Keratinocyte (primary cell): ENCODE measurements at regions not wholly inside any gene's neighbourhood (a gene's known extent, or its start where the extent isn't known, plus 50 kb on each side); places are given as distances from the start of the nearest gene placed in this dataset.

ENCODE experiments used
- DNase-seq: peaks from one replicate; pipeline ENCODE4 v3.0.0-alpha.2; 2011; ENCODE audit warnings: low read depth, missing footprints, low spot score
- FAIRE-seq: peaks from 2 replicates; lab custom pipeline; 2011; peaks lifted over from hg19 to GRCh38; lab: Jason Lieb, UNC
- H2AFZ ChIP-seq: 2 replicates; pipeline ENCODE4 v1.6.0; 2012; ENCODE audit warnings: low read length, control low read depth, inconsistent platforms; ENCODE audit not compliant: control insufficient read depth
- H3K27ac ChIP-seq: 2 replicates; pipeline ENCODE4 v1.5.1; 2011; ENCODE audit warnings: low read length; ENCODE audit not compliant: control insufficient read depth, insufficient read depth
- H3K27me3 ChIP-seq: 3 replicates; pipeline ENCODE4 v1.6.0; 2011; ENCODE audit warnings: low read length; ENCODE audit not compliant: control insufficient read depth, insufficient read depth; ENCODE audit errors: extremely low read depth
- H3K36me3 ChIP-seq, 2 experiments: 2 replicates in 1 of 2; 3 replicates in 1 of 2; pipeline ENCODE4 v1.5.1; 2011; ENCODE audit warnings: low read length in 2 of 2, mild to moderate bottlenecking in 1 of 2; ENCODE audit not compliant: control insufficient read depth in 2 of 2, insufficient read depth in 2 of 2; ENCODE audit errors: extremely low read depth in 1 of 2
- H3K4me1 ChIP-seq: 3 replicates; pipeline ENCODE4 v1.5.1; 2011; ENCODE audit warnings: low read length; ENCODE audit not compliant: control insufficient read depth, insufficient read depth; ENCODE audit errors: extremely low read depth
- H3K4me2 ChIP-seq: 3 replicates; pipeline ENCODE4 v1.6.0; 2011; ENCODE audit warnings: low read depth, low read length; ENCODE audit not compliant: control insufficient read depth, insufficient read depth; ENCODE audit errors: extremely low read depth
- H3K4me3 ChIP-seq, 3 experiments: fragments of 200-600 bp in 1 of 3; sonication (generic) in 1 of 3; 2 replicates in 2 of 3; 3 replicates in 1 of 3; pipeline ENCODE4 v1.5.1; 2011 to 2016; ENCODE audit warnings: low read length in 3 of 3, mild to moderate bottlenecking in 3 of 3, control low read depth in 2 of 3, inconsistent platforms in 1 of 3, low read depth in 1 of 3, mixed read lengths in 1 of 3, mixed run types in 1 of 3, moderate library complexity in 1 of 3; ENCODE audit not compliant: control insufficient read depth in 2 of 3, insufficient read depth in 2 of 3; ENCODE audit errors: extremely low read depth in 1 of 3
- H3K79me2 ChIP-seq: 2 replicates; pipeline ENCODE4 v1.6.0; 2012; ENCODE audit warnings: low read length; ENCODE audit not compliant: control insufficient read depth, insufficient read depth
- H3K9ac ChIP-seq: 3 replicates; pipeline ENCODE4 v1.6.0; 2011; ENCODE audit warnings: low read length; ENCODE audit not compliant: control insufficient read depth, insufficient read depth; ENCODE audit errors: extremely low read depth
- H3K9me1 ChIP-seq: 3 replicates; pipeline ENCODE4 v1.6.0; 2011; ENCODE audit warnings: low read length; ENCODE audit not compliant: control insufficient read depth, insufficient read depth; ENCODE audit errors: extremely low read depth
- H3K9me3 ChIP-seq: 2 replicates; pipeline ENCODE4 v1.5.1; 2012; ENCODE audit warnings: low read depth, low read length; ENCODE audit not compliant: control insufficient read depth
- H4K20me1 ChIP-seq: 3 replicates; pipeline ENCODE4 v1.6.0; 2011; ENCODE audit warnings: low read length; ENCODE audit not compliant: control insufficient read depth, insufficient read depth; ENCODE audit errors: extremely low read depth
- CTCF ChIP-seq, 3 experiments: IDR thresholded peaks in 1 of 3; conservative IDR thresholded peaks in 1 of 3; optimal IDR thresholded peaks in 1 of 3; 2 replicates in 2 of 3; 3 replicates in 1 of 3; pipeline versions ENCODE3 to v1.5.1; 2011; ENCODE audit warnings: low read length in 3 of 3, mild to moderate bottlenecking in 3 of 3, moderate library complexity in 2 of 3, control low read depth in 1 of 3, inconsistent platforms in 1 of 3; ENCODE audit not compliant: insufficient read depth in 2 of 3; ENCODE audit errors: extremely low read depth in 1 of 3
- EZH2 ChIP-seq: IDR thresholded peaks from one replicate; pipeline ENCODE4 v1.6.1; 2012; ENCODE audit warnings: inconsistent platforms, mild to moderate bottlenecking, low read length, moderate library complexity
- dilution Hi-C: fragments of 300-500 bp; cut with MboI; formaldehyde crosslinking; loops from one replicate; pipeline ENCODE4 v1.7.0; 2020; ENCODE audit warnings: low sequenced_read_pairs; ENCODE audit not compliant: extremely low pct_ligation_motif_present

- H3K9ac ChIP-seq = no peak overlapping the region
- no peaks in the 10 kb centered on the region for H3K9me1 ChIP-seq
- DNase-seq (no peak), FAIRE-seq (peak; percentile 9)
- peaks cover 2% of the 10 kb centered on the region for H3K27me3 ChIP-seq
- H4K20me1 ChIP-seq = no peaks in the 10 kb centered on the region
- peaks cover 4% of the 10 kb centered on the region for H3K4me1 ChIP-seq
- no peak overlapping the region for H3K4me2 ChIP-seq
- H3K36me3 ChIP-seq = no peaks in the 10 kb centered on the region
- H3K79me2 ChIP-seq = no peaks in the 10 kb centered on the region
- no peak overlapping the region for H3K27ac ChIP-seq
- H3K9me3 ChIP-seq = no peaks in the 10 kb centered on the region
- dilution Hi-C loops = no loop called here
- no peak overlapping the region for H3K4me3 ChIP-seq
- no peak for TF ChIP-seq CTCF (optimal IDR thresholded peaks at IDR 0.05 in 1 of 3, IDR thresholded peaks at IDR 0.05 in 1 of 3, conservative IDR thresholded peaks at IDR 0.05 in 1 of 3; ENCODE audit: extremely low read depth in 1 of 3, insufficient read depth in 2 of 3, low read length in 3 of 3)
- no peak for TF ChIP-seq EZH2
- H2AFZ ChIP-seq = peak overlapping the region; percentile 37
Observed at GRCh38 chr6:133767357-133767970, 121.4 kb upstream of the TCF21 start.

- no peak for DNase-seq
- H3K4me2 ChIP-seq = no peak overlapping the region
Observed at GRCh38 chr6:133768656-133769295, 120.1 kb upstream of the TCF21 start.

More at GRCh38 chr6:133768656-133769295, 120.1 kb upstream of the TCF21 start:
- dilution Hi-C loops = no loop called here
- Histone ChIP-seq H3K4me1 (peaks cover 4% of the 10 kb centered on the region), H3K36me3 (no peaks in the 10 kb centered on the region), H3K9ac (no peak overlapping the region), H3K9me1 (no peaks in the 10 kb centered on the region), H2AFZ (no peak overlapping the region), H3K79me2 (no peaks in the 10 kb centered on the region), H3K27ac (no peak overlapping the region), H3K27me3 (peaks cover 2% of the 10 kb centered on the region), H3K4me3 (no peak overlapping the region), H3K9me3 (no peaks in the 10 kb centered on the region), H4K20me1 (no peaks in the 10 kb centered on the region)
- TF ChIP-seq EZH2 (no peak), CTCF (optimal IDR thresholded peaks at IDR 0.05 in 1 of 3, IDR thresholded peaks at IDR 0.05 in 1 of 3, conservative IDR thresholded peaks at IDR 0.05 in 1 of 3; ENCODE audit: extremely low read depth in 1 of 3, insufficient read depth in 2 of 3, low read length in 3 of 3) (no peak)
- peak; percentile 78 for FAIRE-seq
